HG02938 (cell line): ENCODE measurements at regions not wholly inside any gene's neighbourhood (a gene's known extent, or its start where the extent isn't known, plus 50 kb on each side); places are given as distances from the start of the nearest gene placed in this dataset.

Source experiments
- ATAC-seq: cut with Tn5 transposase; IDR thresholded peaks from one replicate; pipeline ENCODE4 v1.9.1; 2021; ENCODE audit warnings: mild to moderate bottlenecking, moderate library complexity; ENCODE audit not compliant: unreplicated experiment

GRCh38 chr14:65222440-65222858 lies 120.1 kb upstream of the MAX start:
- no peak for ATAC-seq

GRCh38 chr14:65223636-65224035 lies 121.3 kb upstream of the MAX start:
- ATAC-seq = no peak

- ATAC-seq = no peak
These were observed 122.5 kb upstream of the MAX start for GRCh38 chr14:65224799-65225198.

GRCh38 chr14:65225299-65226159 lies 123.2 kb upstream of the MAX start:
- ATAC-seq = no peak

- no peak for ATAC-seq
These were observed 124.7 kb upstream of the MAX start for GRCh38 chr14:65226824-65227604.

GRCh38 chr14:65228436-65228835 lies 126.1 kb upstream of the MAX start:
- peak; percentile 92 for ATAC-seq

- ATAC-seq = no peak
These were observed 126.8 kb upstream of the MAX start for GRCh38 chr14:65228956-65229747.

- ATAC-seq = no peak
These were observed 127.7 kb upstream of the MAX start for GRCh38 chr14:65229748-65230728.

GRCh38 chr14:65231286-65231980 lies 129.1 kb upstream of the MAX start:
- no peak for ATAC-seq

- ATAC-seq = no peak
These were observed 132.5 kb upstream of the MAX start for GRCh38 chr14:65234752-65235361.

GRCh38 chr14:65237023-65237814 lies 134.9 kb upstream of the MAX start:
- ATAC-seq = no peak

GRCh38 chr14:65237941-65238340 lies 135.6 kb upstream of the MAX start:
- no peak for ATAC-seq

GRCh38 chr14:65238456-65238855 lies 136.1 kb upstream of the MAX start:
- ATAC-seq = no peak

- ATAC-seq = no peak
These were observed 137.0 kb upstream of the MAX start for GRCh38 chr14:65239143-65239937.

- ATAC-seq = no peak
These were observed 137.6 kb upstream of the MAX start for GRCh38 chr14:65239938-65240296.

- no peak for ATAC-seq
These were observed 138.9 kb upstream of the MAX start for GRCh38 chr14:65241125-65241752.

GRCh38 chr14:65242732-65243134 lies 140.4 kb upstream of the MAX start:
- ATAC-seq = no peak
